Ovary (tissue), 3 donors: ENCODE measurements at regions not wholly inside any gene's neighbourhood (a gene's known extent, or its start where the extent isn't known, plus 50 kb on each side); places are given as distances from the start of the nearest gene placed in this dataset.

Experiments used
- CTCF ChIP-seq, 3 donors: fragments of 450-650 bp in 2 of 3; fragments of 200-600 bp in 1 of 3; IDR thresholded peaks; one replicate each; pipeline versions ENCODE4 v1.5.1 to v1.8.0; 2016 to 2022; ENCODE audit warnings: antibody characterized with exemption in 3 of 3, mild to moderate bottlenecking in 1 of 3
- EP300 ChIP-seq: sonication (generic); formaldehyde crosslinking; IDR thresholded peaks from one replicate; pipeline ENCODE4 v1.6.1; 2017; ENCODE audit warnings: antibody characterized with exemption
- POLR2A ChIP-seq: fragments of 450-650 bp; IDR thresholded peaks from one replicate; pipeline ENCODE4 v1.6.1; 2017; ENCODE audit warnings: antibody characterized with exemption, mild to moderate bottlenecking, moderate library complexity
- donor health status: DM: no; HTN: no; CAD: no.

GRCh38 chr1:34415140-34415539, 238.4 kb downstream of the C1orf94 start:
- no peak for TF ChIP-seq CTCF (IDR thresholded peaks at IDR 0.05)
- no peak for TF ChIP-seq POLR2A
- TF ChIP-seq EP300 = no peak
